ENCODE measurements at regions not wholly inside any gene's neighbourhood (a gene's known extent, or its start where the extent isn't known, plus 50 kb on each side); places are given as distances from the start of the nearest gene placed in this dataset.
"Not testable (repeated sequence)": the region's sequence is repeated elsewhere in the genome, so short reads cannot be mapped to it uniquely, and the experiment has no call there.

- H3K9me3 Mint-ChIP-seq, result peaks cover 1 to 14% of the 10 kb centered on the region in 2 donors
- H3K4me3 Mint-ChIP-seq, result not testable (repeated sequence)
These were observed 652.8 kb upstream of the EEF2KMT start for GRCh38 chr16:5750439-5750838.

GRCh38 chr16:5738586-5738985 lies 641.0 kb upstream of the EEF2KMT start:
- Mint-ChIP-seq H3K4me3 (no peak overlapping the region), H3K27me3 (no peaks in the 10 kb centered on the region), H3K9me3 (peaks cover 0 to 8% of the 10 kb centered on the region in 2 donors), H3K4me1 (no peaks in the 10 kb centered on the region), H3K27ac (no peak overlapping the region)
- DNase-seq (no peak), ATAC-seq (no peak)

More at GRCh38 chr16:5750439-5750838, 652.8 kb upstream of the EEF2KMT start:
- not testable (repeated sequence) for ATAC-seq, H3K4me1 Mint-ChIP-seq, DNase-seq, H3K27ac Mint-ChIP-seq, H3K27me3 Mint-ChIP-seq

GRCh38 chr16:5736209-5736930 lies 638.8 kb upstream of the EEF2KMT start:
- no peak for DNase-seq
- Mint-ChIP-seq H3K4me3 (no peak overlapping the region), H3K9me3 (peaks cover 0 to 10% of the 10 kb centered on the region in 2 donors), H3K27me3 (no peaks in the 10 kb centered on the region), H3K4me1 (no peaks in the 10 kb centered on the region), H3K27ac (no peak overlapping the region)
- ATAC-seq, result no peak

- H3K27ac Mint-ChIP-seq, result no peak overlapping the region
- peaks cover 0 to 10% of the 10 kb centered on the region in 2 donors for H3K9me3 Mint-ChIP-seq
- H3K4me1 Mint-ChIP-seq, result no peaks in the 10 kb centered on the region
- ATAC-seq (no peak), DNase-seq (no peak)
- H3K27me3 Mint-ChIP-seq, result no peaks in the 10 kb centered on the region
- H3K4me3 Mint-ChIP-seq, result no peak overlapping the region
These were observed 637.8 kb upstream of the EEF2KMT start for GRCh38 chr16:5735444-5735843.

- Mint-ChIP-seq H3K9me3 (peaks cover 0 to 5% of the 10 kb centered on the region in 2 donors), H3K4me1 (no peaks in the 10 kb centered on the region), H3K27me3 (no peaks in the 10 kb centered on the region), H3K27ac (no peak overlapping the region), H3K4me3 (no peak overlapping the region)
- DNase-seq, result no peak
- ATAC-seq, result no peak
These were observed 633.2 kb upstream of the EEF2KMT start for GRCh38 chr16:5730783-5731182.

GRCh38 chr16:5722116-5722619 lies 624.6 kb upstream of the EEF2KMT start:
- no peak overlapping the region for H3K27ac Mint-ChIP-seq
- no peaks in the 10 kb centered on the region for H3K27me3 Mint-ChIP-seq
- ATAC-seq, result no peak
- peaks cover 8% of the 10 kb centered on the region in 2 donors for H3K9me3 Mint-ChIP-seq
- no peak overlapping the region for H3K4me3 Mint-ChIP-seq
- H3K4me1 Mint-ChIP-seq, result no peaks in the 10 kb centered on the region
- DNase-seq, result no peak

- Mint-ChIP-seq H3K27ac (no peak overlapping the region), H3K9me3 (peaks cover 8 to 10% of the 10 kb centered on the region in 2 donors), H3K27me3 (no peaks in the 10 kb centered on the region), H3K4me3 (no peak overlapping the region), H3K4me1 (no peaks in the 10 kb centered on the region)
- DNase-seq (no peak), ATAC-seq (no peak)
These were observed 617.6 kb upstream of the EEF2KMT start for GRCh38 chr16:5715155-5715554.

GRCh38 chr16:5709889-5710288 lies 612.3 kb upstream of the EEF2KMT start:
- peaks cover 5 to 30% of the 10 kb centered on the region in 2 donors for H3K9me3 Mint-ChIP-seq
- H3K27ac Mint-ChIP-seq, result no peak overlapping the region
- DNase-seq (no peak), ATAC-seq (no peak)
- no peaks in the 10 kb centered on the region for H3K27me3 Mint-ChIP-seq
- H3K4me1 Mint-ChIP-seq, result no peaks in the 10 kb centered on the region
- H3K4me3 Mint-ChIP-seq, result no peak overlapping the region

GRCh38 chr16:5706211-5706610 lies 608.6 kb upstream of the EEF2KMT start:
- H3K4me3 Mint-ChIP-seq, result no peak overlapping the region
- H3K9me3 Mint-ChIP-seq, result peaks cover 14 to 44% of the 10 kb centered on the region in 2 donors
- H3K4me1 Mint-ChIP-seq, result no peaks in the 10 kb centered on the region
- no peak overlapping the region for H3K27ac Mint-ChIP-seq
- DNase-seq (no peak), ATAC-seq (no peak)
- H3K27me3 Mint-ChIP-seq, result no peaks in the 10 kb centered on the region

- ATAC-seq (no peak), DNase-seq (no peak)
- Mint-ChIP-seq H3K27ac (no peak overlapping the region), H3K27me3 (no peaks in the 10 kb centered on the region), H3K9me3 (peaks cover 23 to 44% of the 10 kb centered on the region in 2 donors), H3K4me1 (no peaks in the 10 kb centered on the region), H3K4me3 (no peak overlapping the region)
These were observed 606.7 kb upstream of the EEF2KMT start for GRCh38 chr16:5704271-5704670.

GRCh38 chr16:5693426-5693825 lies 595.8 kb upstream of the EEF2KMT start:
- no peaks in the 10 kb centered on the region for H3K27me3 Mint-ChIP-seq
- no peak for DNase-seq
- H3K27ac Mint-ChIP-seq, result no peak overlapping the region
- peaks cover 0 to 12% of the 10 kb centered on the region in 2 donors for H3K9me3 Mint-ChIP-seq
- no peak for ATAC-seq
- no peak overlapping the region for H3K4me3 Mint-ChIP-seq
- H3K4me1 Mint-ChIP-seq, result no peaks in the 10 kb centered on the region

- Mint-ChIP-seq H3K9me3 (peaks cover 0 to 4% of the 10 kb centered on the region in 2 donors), H3K4me1 (no peaks in the 10 kb centered on the region), H3K27me3 (no peaks in the 10 kb centered on the region), H3K4me3 (no peak overlapping the region), H3K27ac (no peak overlapping the region)
- DNase-seq (no peak), ATAC-seq (no peak)
These were observed 584.4 kb upstream of the EEF2KMT start for GRCh38 chr16:5681966-5682365.

GRCh38 chr16:5678371-5678770 lies 580.8 kb upstream of the EEF2KMT start:
- DNase-seq, result no peak
- no peak for ATAC-seq

GRCh38 chr16:5671421-5671820 lies 573.8 kb upstream of the EEF2KMT start:
- no peak overlapping the region for H3K4me3 Mint-ChIP-seq
- no peak for DNase-seq

More at GRCh38 chr16:5678371-5678770, 580.8 kb upstream of the EEF2KMT start:
- Mint-ChIP-seq H3K4me3 (no peak overlapping the region), H3K9me3 (peaks cover 0 to 4% of the 10 kb centered on the region in 2 donors), H3K27me3 (no peaks in the 10 kb centered on the region), H3K27ac (no peak overlapping the region), H3K4me1 (no peaks in the 10 kb centered on the region)

GRCh38 chr16:5670198-5670597 lies 572.6 kb upstream of the EEF2KMT start:
- peaks cover 0 to 4% of the 10 kb centered on the region in 2 donors for H3K9me3 Mint-ChIP-seq
- H3K27me3 Mint-ChIP-seq, result no peaks in the 10 kb centered on the region
- no peak overlapping the region for H3K4me3 Mint-ChIP-seq
- no peak overlapping the region for H3K27ac Mint-ChIP-seq
- DNase-seq (no peak), ATAC-seq (no peak)
- no peaks in the 10 kb centered on the region for H3K4me1 Mint-ChIP-seq

More at GRCh38 chr16:5671421-5671820, 573.8 kb upstream of the EEF2KMT start:
- no peak overlapping the region for H3K27ac Mint-ChIP-seq
- H3K9me3 Mint-ChIP-seq, result no peaks in the 10 kb centered on the region
- no peak for ATAC-seq
- H3K27me3 Mint-ChIP-seq, result no peaks in the 10 kb centered on the region
- H3K4me1 Mint-ChIP-seq, result no peaks in the 10 kb centered on the region

GRCh38 chr16:5668553-5668952 lies 571.0 kb upstream of the EEF2KMT start:
- no peak for ATAC-seq
- H3K27me3 Mint-ChIP-seq, result no peaks in the 10 kb centered on the region

More at GRCh38 chr16:5668553-5668952, 571.0 kb upstream of the EEF2KMT start:
- Mint-ChIP-seq H3K4me1 (no peaks in the 10 kb centered on the region), H3K27ac (no peak overlapping the region), H3K9me3 (peaks cover 0 to 9% of the 10 kb centered on the region in 2 donors), H3K4me3 (no peak overlapping the region)
- no peak for DNase-seq
